Brain pericyte (primary cell): ENCODE measurements at regions not wholly inside any gene's neighbourhood (a gene's known extent, or its start where the extent isn't known, plus 50 kb on each side); places are given as distances from the start of the nearest gene placed in this dataset.

Source experiments
- DNase-seq: peaks from one replicate; pipeline ENCODE4 v3.0.0-alpha.2; 2012; ENCODE audit warnings: low read depth, low spot score

DNA sequence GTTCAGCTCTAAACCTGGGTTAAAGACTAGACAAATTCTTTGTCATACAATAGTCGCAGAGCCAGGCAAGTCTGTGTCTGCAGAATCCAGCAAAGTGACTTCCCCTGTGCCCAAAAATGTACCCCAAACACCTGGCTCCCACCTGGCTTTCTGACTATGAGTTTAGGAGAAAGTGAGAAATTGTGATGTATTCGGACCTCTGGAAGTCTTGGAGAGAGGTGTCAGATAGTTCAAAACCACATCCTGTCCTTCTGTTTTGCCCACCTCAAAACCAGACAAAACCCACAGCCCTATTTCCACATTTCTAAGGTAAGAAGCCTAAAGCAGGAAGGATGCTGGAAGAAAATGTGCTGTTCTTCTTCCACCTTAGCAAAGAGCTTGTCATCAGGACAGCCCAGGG, 63.8 kb upstream of the CLMP start:
- DNase-seq = no peak

DNA sequence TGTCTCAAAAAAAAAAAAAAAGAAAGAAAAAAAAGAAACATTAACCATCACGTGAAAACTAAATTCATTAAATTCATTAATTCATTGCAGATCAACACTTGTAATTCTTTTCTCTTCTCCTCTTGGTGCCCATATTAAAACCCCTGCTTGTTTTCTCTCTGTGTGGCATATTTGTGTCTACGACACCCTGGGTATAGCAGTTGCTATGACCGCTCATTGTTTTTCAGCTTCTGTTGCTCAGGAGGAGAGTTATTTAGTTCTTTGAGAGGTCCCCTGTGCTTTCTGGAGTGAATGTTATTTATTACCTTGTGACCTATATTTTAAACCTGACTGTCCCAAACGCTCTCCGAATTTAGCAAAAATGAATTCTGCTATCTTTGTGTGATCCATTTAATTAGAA, 62.3 kb upstream of the CLMP start:
- DNase-seq = no peak

DNA sequence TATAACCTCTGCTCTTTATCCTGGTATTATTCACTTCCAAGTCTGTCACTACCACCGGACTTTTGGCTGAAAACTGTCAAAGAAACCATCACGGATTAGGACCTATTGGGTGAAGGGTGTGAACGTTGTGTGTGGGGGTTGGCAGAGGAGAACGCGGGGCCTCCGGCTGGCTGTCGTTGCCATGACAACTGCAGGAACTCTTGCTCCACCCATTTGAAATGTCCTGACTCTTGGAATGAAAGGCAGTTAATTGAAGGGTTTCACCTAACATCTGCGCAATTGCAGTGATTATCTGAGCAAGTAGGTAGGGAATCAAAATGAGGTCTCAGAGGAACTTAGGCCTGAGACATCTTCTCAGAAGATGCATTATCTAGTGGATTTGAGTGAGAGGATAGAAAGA, 60.9 kb upstream of the CLMP start:
- no peak for DNase-seq

DNA sequence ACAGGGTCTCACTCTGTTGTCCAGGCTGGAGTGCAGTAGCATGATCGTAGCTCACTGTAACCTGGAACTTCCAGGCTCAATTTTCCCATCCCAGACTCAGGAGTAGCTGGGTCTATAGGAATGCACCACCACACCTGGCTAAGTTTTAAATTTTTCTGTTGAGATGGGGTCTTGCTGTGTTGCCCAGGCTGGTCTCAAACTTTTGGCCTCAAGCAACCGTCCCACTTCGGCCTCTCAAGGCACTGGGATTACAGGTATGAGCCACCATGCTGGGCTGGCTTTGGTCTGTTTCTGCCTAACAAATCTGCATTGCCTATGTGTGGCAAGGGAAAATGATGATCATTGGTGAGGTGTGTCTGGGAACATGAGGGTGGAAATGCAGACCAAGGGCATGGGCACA, 59.3 kb upstream of the CLMP start:
- DNase-seq = no peak

DNA sequence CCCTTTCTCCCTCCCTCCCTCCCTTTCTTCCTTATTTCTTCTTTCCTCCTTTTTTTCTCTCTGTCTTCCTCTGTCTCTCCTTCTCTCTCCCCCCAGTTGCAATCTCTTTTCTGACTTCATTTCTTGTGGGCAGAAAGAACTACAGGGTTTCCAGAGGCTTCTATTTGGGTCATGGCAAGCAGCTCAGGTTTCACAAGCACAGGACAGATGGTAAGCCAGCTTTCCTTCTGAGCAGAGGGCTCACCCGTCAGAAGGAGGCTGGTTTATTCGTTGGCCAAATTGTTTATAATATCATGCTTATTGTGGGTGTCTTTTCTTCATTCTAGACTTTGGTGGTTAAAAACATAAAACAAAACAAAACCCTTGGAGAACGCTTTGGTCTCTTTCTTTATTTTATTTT, 58.9 kb upstream of the CLMP start:
- no peak for DNase-seq

DNA sequence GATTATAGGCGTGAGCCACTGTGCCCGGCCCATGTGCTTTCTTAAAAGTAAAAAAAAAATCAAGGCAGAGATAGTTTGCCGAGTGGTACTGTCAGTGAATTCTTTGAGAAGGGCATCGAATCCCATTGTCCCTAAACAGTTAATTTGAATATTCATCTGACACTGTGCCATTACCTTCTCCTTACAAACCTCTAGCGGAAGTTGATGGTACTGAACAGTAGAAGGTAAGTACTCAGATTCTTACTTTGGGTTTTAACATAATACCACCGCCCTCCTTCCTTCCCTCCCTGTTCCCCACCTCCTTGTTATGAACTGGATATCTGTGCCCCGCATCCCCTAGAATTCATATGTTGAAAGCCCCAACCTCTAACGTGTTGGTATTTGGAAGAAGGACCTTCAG, 58.2 kb upstream of the CLMP start:
- DNase-seq = no peak

DNA sequence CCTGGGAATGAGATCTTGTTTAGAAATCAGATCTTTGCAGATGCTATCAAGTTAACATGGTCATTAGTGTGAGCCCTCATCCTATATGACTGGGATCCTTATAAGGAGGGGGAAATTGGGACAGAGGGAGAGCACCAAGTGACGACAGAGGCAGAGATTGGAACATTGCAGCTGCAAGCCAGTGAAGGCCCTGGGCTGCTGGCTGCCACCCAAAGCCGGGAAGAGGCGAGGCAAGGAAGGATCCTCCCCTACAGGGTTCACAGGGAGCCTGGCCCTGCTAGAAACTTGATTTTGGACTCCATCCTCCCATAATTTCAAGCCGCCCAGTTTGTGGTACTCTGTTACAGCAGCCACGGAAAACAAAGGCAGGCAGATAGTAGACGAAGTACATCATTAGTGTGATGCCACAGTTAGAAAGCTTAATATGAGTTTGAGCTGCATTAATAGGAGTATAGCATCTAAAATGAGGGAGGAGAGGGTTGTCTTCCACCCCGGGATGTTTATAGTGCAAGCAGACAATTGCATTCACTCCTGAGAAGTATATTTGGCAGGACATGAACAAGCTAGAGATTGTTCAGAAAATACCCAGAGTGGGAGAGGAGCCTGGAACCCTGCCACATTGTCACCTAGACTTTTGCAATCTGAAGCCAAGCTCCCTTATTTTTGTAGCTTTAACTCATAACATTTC, 56.8 kb upstream of the CLMP start:
- DNase-seq = no peak

DNA sequence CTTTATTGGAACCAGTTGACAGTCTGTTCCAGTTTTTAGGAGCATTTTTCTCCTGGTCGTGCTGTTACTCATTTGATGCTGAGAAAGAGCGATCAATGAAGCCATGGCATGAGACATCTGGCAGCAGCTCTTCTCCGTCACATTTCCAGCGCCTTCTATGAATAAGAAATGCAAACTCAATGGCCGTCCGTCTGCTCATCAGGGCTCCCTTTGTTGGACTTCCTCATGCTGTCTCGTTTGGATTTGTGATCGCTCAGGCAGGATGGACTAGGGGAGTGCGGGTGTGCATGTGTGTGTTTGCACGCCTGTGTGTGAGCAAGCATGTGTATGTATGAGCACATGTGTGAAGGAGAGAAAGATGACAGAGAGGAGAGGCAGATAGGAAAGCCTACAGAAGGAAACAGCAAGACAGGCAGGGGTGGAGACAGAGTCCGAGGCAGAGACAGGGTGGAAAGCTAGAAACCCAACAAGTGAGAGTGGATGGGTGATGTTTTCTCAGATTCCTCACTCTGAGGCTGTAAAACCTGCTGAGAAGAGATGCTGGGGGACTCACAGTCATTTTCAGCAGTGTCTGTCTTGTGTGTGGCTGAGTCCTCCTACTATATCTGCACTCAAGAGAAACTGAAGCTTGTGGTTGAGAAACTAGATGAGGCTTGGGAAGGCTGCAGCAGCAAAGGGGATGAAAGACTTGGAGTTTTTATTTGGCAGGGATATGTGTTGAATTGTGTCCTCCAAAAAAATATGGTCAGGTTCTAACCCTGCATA, 56.0 kb upstream of the CLMP start:
- no peak for DNase-seq

DNA sequence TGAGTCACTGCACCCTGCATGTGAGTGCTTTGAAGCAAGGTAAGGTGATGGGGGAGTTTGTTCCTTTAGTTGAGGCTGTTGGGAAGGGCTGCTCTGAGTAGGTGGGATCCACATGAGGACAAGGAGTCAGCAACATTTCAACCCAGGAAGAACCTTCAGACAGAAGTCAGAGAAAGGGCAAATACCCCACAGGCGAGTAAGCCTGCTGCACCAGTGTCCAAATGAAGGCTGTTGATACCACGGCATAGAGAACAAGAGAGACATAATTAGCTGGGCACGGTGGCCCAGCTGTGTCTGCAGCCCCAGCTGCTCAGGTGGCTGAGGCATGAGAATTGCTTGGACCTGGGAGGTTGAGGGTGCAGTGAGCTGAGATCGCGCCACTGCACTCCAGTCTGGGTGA, 54.3 kb upstream of the CLMP start:
- no peak for DNase-seq

DNA sequence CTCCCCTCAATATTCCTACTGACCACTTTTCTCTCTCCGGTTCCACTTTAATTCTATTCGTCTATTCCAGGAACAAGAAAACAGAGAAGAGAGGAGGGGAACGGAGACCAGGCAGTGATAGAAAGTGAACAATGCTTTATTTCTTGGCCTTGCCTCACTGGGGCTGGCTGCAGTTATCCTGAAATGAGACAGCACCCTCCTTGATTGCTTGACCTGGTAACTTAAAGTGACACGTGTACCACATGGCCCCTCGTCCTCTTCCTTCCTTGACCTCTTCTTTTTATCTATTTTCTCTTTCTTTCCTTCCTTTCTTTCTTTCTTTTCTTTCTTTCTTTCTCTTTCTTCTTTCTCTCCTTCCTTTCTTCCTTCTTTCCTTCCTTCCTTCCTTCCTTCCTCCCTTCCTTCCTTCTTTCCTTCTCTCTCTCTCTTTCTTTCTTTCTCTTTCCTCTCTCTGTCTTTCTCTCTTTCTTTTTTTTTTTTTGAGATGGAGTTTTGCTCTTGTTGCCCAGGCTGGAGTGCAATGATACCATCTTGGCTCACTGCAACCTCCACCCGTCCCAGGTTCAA, 52.8 kb upstream of the CLMP start:
- DNase-seq = no peak

DNA sequence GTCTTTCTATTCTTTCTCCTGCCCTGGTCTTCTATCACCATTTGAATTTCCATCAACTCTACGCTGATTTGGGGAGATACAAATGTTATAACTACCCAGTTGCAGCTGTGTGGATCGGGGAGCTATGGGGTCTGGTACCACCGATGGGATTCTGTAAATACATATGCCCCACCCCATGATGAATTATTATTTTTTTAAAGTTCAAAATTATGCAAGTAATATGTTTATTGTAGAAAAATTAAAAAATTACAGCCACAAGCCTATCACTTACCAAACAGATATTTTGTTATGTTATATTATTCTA, 52.4 kb upstream of the CLMP start:
- no peak for DNase-seq

DNA sequence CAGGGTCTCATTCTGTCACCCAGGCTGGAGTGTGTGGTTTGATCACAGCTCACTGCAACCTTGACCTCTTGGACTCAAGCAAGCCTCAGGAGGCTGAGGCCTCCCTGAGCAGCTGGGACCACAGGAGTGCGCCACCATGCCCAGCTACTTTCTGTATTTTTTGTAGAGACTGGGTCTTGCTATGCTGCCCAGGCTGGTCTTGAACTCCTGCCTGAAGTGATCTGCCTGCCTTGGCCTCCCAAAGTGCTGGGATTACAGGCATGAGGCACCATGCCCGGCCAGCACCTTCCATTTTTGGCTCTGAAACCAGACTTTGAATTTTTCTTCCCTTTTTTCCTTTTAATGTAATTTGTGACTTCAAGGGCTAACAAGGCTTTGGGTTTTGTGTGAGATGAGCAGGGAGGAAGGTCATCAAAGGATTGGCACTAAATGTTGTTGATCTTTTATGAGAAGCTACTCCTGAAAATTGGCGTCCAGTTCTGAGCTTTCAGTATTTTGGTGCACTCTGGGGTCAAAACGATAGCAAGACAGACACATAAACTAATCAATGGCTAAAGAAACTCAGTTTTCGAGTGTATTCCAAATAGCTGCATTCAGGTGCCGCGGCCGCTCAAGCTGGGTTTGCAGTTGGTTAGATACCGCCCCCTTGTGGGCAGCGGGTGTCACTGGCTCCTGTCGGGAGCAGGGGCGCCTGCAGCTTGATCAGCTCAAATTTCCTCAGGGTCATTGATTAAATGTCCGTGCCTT, 51.9 kb upstream of the CLMP start:
- no peak for DNase-seq

DNA sequence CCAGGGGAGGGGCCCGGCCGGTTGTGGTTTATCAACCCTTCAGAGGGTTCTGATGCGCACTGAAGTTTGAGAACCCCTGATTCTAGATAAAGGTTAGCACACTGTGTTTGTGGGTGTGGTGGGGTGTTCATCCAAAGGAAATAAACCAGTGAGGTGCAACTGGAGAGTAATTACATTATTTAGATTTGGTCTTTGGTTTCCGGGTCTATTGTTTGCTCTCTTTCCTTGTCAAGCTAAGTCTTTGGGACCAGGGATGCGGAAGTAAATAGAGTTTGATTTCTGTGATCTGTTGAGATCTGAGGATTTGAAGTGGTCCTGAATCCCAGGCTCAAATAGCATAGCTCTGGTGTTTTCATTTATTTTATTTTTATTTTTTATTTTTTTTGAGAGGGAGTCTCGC, 50.5 kb upstream of the CLMP start:
- DNase-seq = no peak
